GM23248 (cell line): ENCODE measurements at regions not wholly inside any gene's neighbourhood (a gene's known extent, or its start where the extent isn't known, plus 50 kb on each side); places are given as distances from the start of the nearest gene placed in this dataset.

Experiments used
- DNase-seq: peaks from one replicate; pipeline ENCODE4 v3.0.0-alpha.2; 2015
- H2AFZ ChIP-seq: fragments of 200-600 bp; sonication (generic); 2 replicates; pipeline ENCODE4 v1.6.1; 2016; ENCODE audit warnings: antibody characterized with exemption
- H3F3A ChIP-seq: fragments of 200-600 bp; sonication (generic); 2 replicates; pipeline ENCODE4 v1.6.1; 2016; ENCODE audit warnings: mild to moderate bottlenecking, antibody characterized with exemption, mixed run types; ENCODE audit not compliant: insufficient read depth
- H3K27ac ChIP-seq: fragments of 200-600 bp; sonication (generic); 2 replicates; pipeline ENCODE4 v1.5.1; 2016; ENCODE audit warnings: mild to moderate bottlenecking
- H3K27me3 ChIP-seq: fragments of 200-600 bp; sonication (generic); replicated peaks from 2 replicates; pipeline ENCODE4 v1.6.1; 2016; ENCODE audit warnings: mild to moderate bottlenecking; ENCODE audit not compliant: insufficient read depth
- H3K36me3 ChIP-seq: fragments of 200-600 bp; sonication (generic); 2 replicates; pipeline ENCODE4 v1.6.1; 2016; ENCODE audit warnings: low read depth, mild to moderate bottlenecking
- H3K4me1 ChIP-seq: fragments of 200-600 bp; sonication (generic); 2 replicates; pipeline ENCODE4 v1.6.1; 2016; ENCODE audit warnings: mild to moderate bottlenecking; ENCODE audit not compliant: insufficient read depth
- H3K4me2 ChIP-seq: fragments of 200-600 bp; sonication (generic); one replicate; pipeline ENCODE4 v1.6.1; 2016; ENCODE audit warnings: mild to moderate bottlenecking; ENCODE audit not compliant: unreplicated experiment
- H3K4me3 ChIP-seq: fragments of 200-600 bp; sonication (generic); 2 replicates; pipeline ENCODE4 v1.5.1; 2016; ENCODE audit warnings: mild to moderate bottlenecking
- H3K79me2 ChIP-seq: fragments of 200-600 bp; sonication (generic); 2 replicates; pipeline ENCODE4 v1.6.1; 2016; ENCODE audit warnings: mild to moderate bottlenecking; ENCODE audit not compliant: insufficient read depth
- H3K9ac ChIP-seq: fragments of 200-600 bp; sonication (generic); 2 replicates; pipeline ENCODE4 v1.6.1; 2016; ENCODE audit warnings: mild to moderate bottlenecking
- H3K9me2 ChIP-seq: fragments of 200-600 bp; sonication (generic); 2 replicates; pipeline ENCODE4 v1.6.1; 2016; ENCODE audit warnings: mixed run types, mild to moderate bottlenecking, moderate library complexity; ENCODE audit not compliant: insufficient read depth
- H3K9me3 ChIP-seq: fragments of 200-600 bp; sonication (generic); one replicate; pipeline ENCODE4 v1.6.1; 2017; ENCODE audit warnings: low read depth
- H4K20me1 ChIP-seq: fragments of 200-600 bp; sonication (generic); 2 replicates; pipeline ENCODE4 v1.6.0; 2016; ENCODE audit not compliant: insufficient read depth
- EZH2 ChIP-seq: fragments of 200-600 bp; sonication (generic); IDR thresholded peaks from 2 replicates; pipeline ENCODE4 v1.6.1; 2018; ENCODE audit warnings: antibody characterized with exemption, mild to moderate bottlenecking; ENCODE audit not compliant: insufficient read depth, poor library complexity, severe bottlenecking
- EZH2phosphoT487 ChIP-seq: fragments of 200-600 bp; sonication (generic); IDR thresholded peaks from 2 replicates; pipeline ENCODE4 v1.6.1; 2018; ENCODE audit warnings: antibody characterized with exemption, moderate library complexity, mild to moderate bottlenecking, low read depth; ENCODE audit not compliant: insufficient read depth
- WGBS, 2 experiments: methylation state at CpG; one replicate each; pipeline ENCODE4 v1.1.6; 2015 to 2017; ENCODE audit warnings: low lambda C conversion rate in 2 of 2, low coverage in 1 of 2; ENCODE audit errors: missing lambda C conversion rate in 2 of 2; 5-methylcytosine and 5-hydroxymethylcytosine counted together
- in situ Hi-C: fragments of 300-500 bp; cut with MboI; formaldehyde crosslinking; loops from 2 replicates; pipeline ENCODE4 v1.15.0; 2020

GRCh38 chr13:74695021-74695800, 561.0 kb upstream of the KLF12 start:
- Histone ChIP-seq H3K9me2 (no peaks in the 10 kb centered on the region), H3K4me3 (no peak overlapping the region), H3K79me2 (no peaks in the 10 kb centered on the region), H3K27me3 (no peaks in the 10 kb centered on the region; the same call in 1 of the 2 replicates), H3K27ac (no peak overlapping the region), H3F3A (no peaks in the 10 kb centered on the region), H3K9me3 (no peaks in the 10 kb centered on the region), H3K9ac (no peak overlapping the region), H3K4me1 (peaks cover 10% of the 10 kb centered on the region), H2AFZ (peak overlapping the region; percentile 20), H3K36me3 (no peaks in the 10 kb centered on the region), H3K4me2 (no peak overlapping the region), H4K20me1 (no peaks in the 10 kb centered on the region)
- in situ Hi-C loops, result no loop called here
- DNase-seq, result peak; percentile 32
- no peak for TF ChIP-seq EZH2phosphoT487
- TF ChIP-seq EZH2, result no peak
- WGBS, 2 experiments, result 26 to 30% methylated on average over 11 of the region's 11 CpGs

- H3K27me3 ChIP-seq, result no peaks in the 10 kb centered on the region; the same call in 1 of the 2 replicates
- H2AFZ ChIP-seq, result no peak overlapping the region
- no peak overlapping the region for H3K9ac ChIP-seq
- no peak for TF ChIP-seq EZH2
- no peak for TF ChIP-seq EZH2phosphoT487
- no peaks in the 10 kb centered on the region for H3F3A ChIP-seq
- no peak overlapping the region for H3K4me2 ChIP-seq
- H3K79me2 ChIP-seq, result no peaks in the 10 kb centered on the region
- in situ Hi-C loops, result no loop called here
- no peaks in the 10 kb centered on the region for H3K9me2 ChIP-seq
- no peaks in the 10 kb centered on the region for H3K9me3 ChIP-seq
- no peaks in the 10 kb centered on the region for H4K20me1 ChIP-seq
- H3K36me3 ChIP-seq, result no peaks in the 10 kb centered on the region
- no peaks in the 10 kb centered on the region for H3K4me1 ChIP-seq
- H3K27ac ChIP-seq, result no peak overlapping the region
- H3K4me3 ChIP-seq, result no peak overlapping the region
- WGBS, 2 experiments, result 66 to 71% methylated on average over 7 of the region's 7 CpGs
- no peak for DNase-seq
Measured at GRCh38 chr13:74687442-74688182, 553.4 kb upstream of the KLF12 start.

GRCh38 chr13:74683411-74683810, 549.2 kb upstream of the KLF12 start:
- Histone ChIP-seq H3K9me3 (no peaks in the 10 kb centered on the region), H3K27ac (no peak overlapping the region), H3K4me1 (no peaks in the 10 kb centered on the region), H2AFZ (no peak overlapping the region), H3K9ac (no peak overlapping the region), H3K27me3 (no peaks in the 10 kb centered on the region), H4K20me1 (no peaks in the 10 kb centered on the region), H3K36me3 (no peaks in the 10 kb centered on the region), H3F3A (no peaks in the 10 kb centered on the region), H3K4me3 (no peak overlapping the region), H3K9me2 (no peaks in the 10 kb centered on the region), H3K79me2 (no peaks in the 10 kb centered on the region), H3K4me2 (no peak overlapping the region)
- DNase-seq, result no peak
- in situ Hi-C loops, result no loop called here
- TF ChIP-seq EZH2phosphoT487 (no peak), EZH2 (no peak)
- 88 to 90% methylated on average over 1 of the region's 1 CpG for WGBS, 2 experiments

GRCh38 chr13:74682746-74683145, 548.5 kb upstream of the KLF12 start:
- H3K27ac ChIP-seq, result no peak overlapping the region
- no peaks in the 10 kb centered on the region for H3K36me3 ChIP-seq
- H3K79me2 ChIP-seq, result no peaks in the 10 kb centered on the region
- no peaks in the 10 kb centered on the region for H3K9me2 ChIP-seq
- no peak overlapping the region for H3K4me3 ChIP-seq
- no peaks in the 10 kb centered on the region for H4K20me1 ChIP-seq
- no peaks in the 10 kb centered on the region for H3F3A ChIP-seq
- WGBS, 2 experiments, result 48 to 51% methylated on average over 1 of the region's 1 CpG
- H3K4me2 ChIP-seq, result no peak overlapping the region
- in situ Hi-C loops, result no loop called here
- no peaks in the 10 kb centered on the region for H3K4me1 ChIP-seq
- DNase-seq, result no peak
- H3K9me3 ChIP-seq, result no peaks in the 10 kb centered on the region
- no peak for TF ChIP-seq EZH2
- no peak for TF ChIP-seq EZH2phosphoT487
- no peak overlapping the region for H3K9ac ChIP-seq
- no peaks in the 10 kb centered on the region for H3K27me3 ChIP-seq
- no peak overlapping the region for H2AFZ ChIP-seq
